DND-41 (cell line): ENCODE measurements at regions not wholly inside any gene's neighbourhood (a gene's known extent, or its start where the extent isn't known, plus 50 kb on each side); places are given as distances from the start of the nearest gene placed in this dataset.

Experiments used
- ATAC-seq: fragments of 200-7000 bp; cut with Tn5 transposase; 3 replicates; pipeline ENCODE4 v1.9.1; 2021; ENCODE audit warnings: low read depth; ENCODE audit not compliant: insufficient read depth
- DNase-seq: peaks from one replicate; pipeline ENCODE4 v3.0.0-alpha.2; 2020
- H2AFZ ChIP-seq: 2 replicates; pipeline ENCODE4 v1.6.0; 2012; ENCODE audit warnings: low read depth, low read length
- H3K27ac ChIP-seq: 2 replicates; pipeline ENCODE4 v1.5.1; 2012; ENCODE audit warnings: low read length, inconsistent platforms
- H3K27me3 ChIP-seq: fragments of 200-600 bp; sonication (generic); 2 replicates; pipeline ENCODE4 v1.6.0; 2012; ENCODE audit warnings: low read length, mild to moderate bottlenecking, inconsistent platforms; ENCODE audit not compliant: insufficient read depth, poor library complexity
- H3K36me3 ChIP-seq: 2 replicates; pipeline ENCODE4 v1.5.1; 2012; ENCODE audit warnings: low read length, inconsistent platforms; ENCODE audit not compliant: insufficient read depth
- H3K4me1 ChIP-seq: 2 replicates; pipeline ENCODE4 v1.5.1; 2012; ENCODE audit warnings: mild to moderate bottlenecking, low read length; ENCODE audit not compliant: insufficient read depth
- H3K4me2 ChIP-seq: 2 replicates; pipeline ENCODE4 v1.6.0; 2012; ENCODE audit warnings: mild to moderate bottlenecking, moderate library complexity, low read length, inconsistent platforms; ENCODE audit not compliant: insufficient read depth
- H3K4me3 ChIP-seq, 2 experiments: fragments of 200-600 bp in 1 of 2; shearing (Covaris generic) in 1 of 2; 2 replicates each; pipeline ENCODE4 v1.5.1; 2012 to 2016; ENCODE audit warnings: inconsistent platforms in 2 of 2, low read length in 2 of 2, mild to moderate bottlenecking in 2 of 2, low read depth in 1 of 2, moderate library complexity in 1 of 2
- H3K79me2 ChIP-seq: 2 replicates; pipeline ENCODE4 v1.6.0; 2012; ENCODE audit warnings: low read length, inconsistent platforms; ENCODE audit not compliant: insufficient read depth
- H3K9ac ChIP-seq: 2 replicates; pipeline ENCODE4 v1.6.0; 2012; ENCODE audit warnings: low read depth, mild to moderate bottlenecking, inconsistent platforms, low read length, moderate library complexity
- H3K9me3 ChIP-seq: 2 replicates; pipeline ENCODE4 v1.5.1; 2012; ENCODE audit warnings: low read length, moderate library complexity, mild to moderate bottlenecking, inconsistent platforms; ENCODE audit not compliant: insufficient read depth, severe bottlenecking
- H4K20me1 ChIP-seq: 2 replicates; pipeline ENCODE4 v1.6.0; 2012; ENCODE audit warnings: low read length; ENCODE audit not compliant: insufficient read depth
- EZH2 ChIP-seq: IDR thresholded peaks from 3 replicates; pipeline ENCODE4 v1.6.1; 2012; ENCODE audit warnings: borderline replicate concordance, low read depth, mild to moderate bottlenecking, moderate library complexity, low read length, inconsistent platforms; ENCODE audit not compliant: severe bottlenecking
- TF ChIP-seq, protein P1 (sequence below): IDR thresholded peaks from 2 replicates; pipeline ENCODE4 v1.5.1; 2012; ENCODE audit warnings: borderline replicate concordance, low read length, moderate library complexity, mild to moderate bottlenecking; ENCODE audit not compliant: poor library complexity, severe bottlenecking; ENCODE audit errors: extremely low read depth

DNA sequence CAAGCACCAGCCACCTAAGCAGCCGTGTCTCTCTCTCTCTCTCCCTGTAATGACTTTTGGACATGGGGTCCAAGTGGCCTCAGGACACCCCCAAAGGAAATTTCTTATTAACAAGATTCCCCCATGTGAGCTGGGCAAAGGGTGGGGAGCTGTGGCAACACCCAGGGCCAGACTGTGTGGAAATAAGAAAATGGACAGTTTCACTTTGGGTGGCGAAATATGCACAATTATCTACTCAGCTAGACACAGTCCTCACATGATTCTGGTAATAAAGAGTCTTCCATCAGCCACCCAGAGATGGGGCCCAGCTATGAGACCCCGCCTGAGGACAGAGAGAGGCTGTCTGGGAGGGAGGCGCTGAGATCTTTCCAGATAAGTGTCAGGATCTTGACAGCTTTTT, 96.8 kb upstream of the TPM1 start:
- Histone ChIP-seq H3K79me2 (no peaks in the 10 kb centered on the region), H4K20me1 (no peaks in the 10 kb centered on the region), H3K4me1 (no peaks in the 10 kb centered on the region), H3K27ac (no peak overlapping the region), H3K9ac (no peak overlapping the region), H3K27me3 (peaks cover 15% of the 10 kb centered on the region), H2AFZ (no peak overlapping the region), H3K36me3 (no peaks in the 10 kb centered on the region), H3K4me3 (no peak overlapping the region), H3K4me2 (no peak overlapping the region), H3K9me3 (no peaks in the 10 kb centered on the region)
- ATAC-seq, result no peak
- TF ChIP-seq, protein P1, sequence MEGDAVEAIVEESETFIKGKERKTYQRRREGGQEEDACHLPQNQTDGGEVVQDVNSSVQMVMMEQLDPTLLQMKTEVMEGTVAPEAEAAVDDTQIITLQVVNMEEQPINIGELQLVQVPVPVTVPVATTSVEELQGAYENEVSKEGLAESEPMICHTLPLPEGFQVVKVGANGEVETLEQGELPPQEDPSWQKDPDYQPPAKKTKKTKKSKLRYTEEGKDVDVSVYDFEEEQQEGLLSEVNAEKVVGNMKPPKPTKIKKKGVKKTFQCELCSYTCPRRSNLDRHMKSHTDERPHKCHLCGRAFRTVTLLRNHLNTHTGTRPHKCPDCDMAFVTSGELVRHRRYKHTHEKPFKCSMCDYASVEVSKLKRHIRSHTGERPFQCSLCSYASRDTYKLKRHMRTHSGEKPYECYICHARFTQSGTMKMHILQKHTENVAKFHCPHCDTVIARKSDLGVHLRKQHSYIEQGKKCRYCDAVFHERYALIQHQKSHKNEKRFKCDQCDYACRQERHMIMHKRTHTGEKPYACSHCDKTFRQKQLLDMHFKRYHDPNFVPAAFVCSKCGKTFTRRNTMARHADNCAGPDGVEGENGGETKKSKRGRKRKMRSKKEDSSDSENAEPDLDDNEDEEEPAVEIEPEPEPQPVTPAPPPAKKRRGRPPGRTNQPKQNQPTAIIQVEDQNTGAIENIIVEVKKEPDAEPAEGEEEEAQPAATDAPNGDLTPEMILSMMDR, result no peak
- DNase-seq, result no peak

DNA sequence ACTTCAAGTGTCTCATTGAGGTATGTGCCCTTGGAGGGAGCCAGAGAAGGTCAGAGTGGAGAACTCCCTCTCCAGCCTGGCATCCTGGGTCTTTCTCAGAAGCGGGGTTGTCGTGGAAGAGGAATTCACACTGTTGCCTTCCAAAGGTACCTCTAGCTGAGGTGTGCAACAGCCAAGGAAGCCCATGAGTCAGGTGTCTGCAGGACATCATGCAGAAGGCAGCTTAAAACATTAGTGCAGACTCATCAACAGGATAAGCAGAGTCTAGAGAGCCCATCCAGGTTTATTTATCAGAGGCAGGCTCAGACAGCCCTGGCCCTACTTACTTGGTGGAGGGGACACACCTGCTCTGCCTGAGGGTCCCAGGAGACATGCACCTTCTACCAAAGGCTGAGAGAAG, 95.6 kb upstream of the TPM1 start:
- Histone ChIP-seq H3K4me2 (no peak overlapping the region), H2AFZ (no peak overlapping the region), H3K27ac (no peak overlapping the region), H3K4me1 (no peaks in the 10 kb centered on the region), H3K4me3 (no peak overlapping the region), H3K9ac (no peak overlapping the region), H4K20me1 (no peaks in the 10 kb centered on the region), H3K27me3 (peaks cover 11% of the 10 kb centered on the region), H3K79me2 (no peaks in the 10 kb centered on the region), H3K36me3 (no peaks in the 10 kb centered on the region), H3K9me3 (no peaks in the 10 kb centered on the region)
- DNase-seq (no peak), ATAC-seq (no peak)
- TF ChIP-seq EZH2, result no peak
- TF ChIP-seq, protein P1, result no peak

DNA sequence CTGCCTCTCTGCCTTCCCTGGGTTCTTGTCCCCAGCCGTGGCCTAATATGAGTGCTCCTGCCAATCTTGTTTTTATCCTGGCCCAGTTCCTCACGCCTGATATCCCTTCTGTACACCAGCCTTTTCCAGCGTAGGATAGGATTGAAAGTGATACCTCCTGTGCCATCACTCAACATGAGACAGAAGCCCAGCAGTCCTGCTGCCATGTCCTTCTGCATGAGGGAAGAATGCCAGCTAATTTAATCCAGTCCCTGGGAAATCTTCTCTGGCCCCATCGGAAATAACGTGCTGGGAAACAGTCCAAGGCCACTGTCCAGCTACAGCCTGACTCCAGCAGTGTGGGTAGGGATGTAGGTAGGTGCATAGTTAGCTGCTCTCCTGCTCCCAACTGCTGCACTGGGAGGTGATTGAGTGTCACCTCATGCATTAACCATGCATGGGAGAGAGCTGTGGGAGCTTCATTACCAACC, 92.0 kb upstream of the TPM1 start:
- no peak for DNase-seq
- Histone ChIP-seq H3K4me2 (no peak overlapping the region), H3K9ac (no peak overlapping the region), H3K4me3 (no peak overlapping the region), H3K27me3 (peaks cover 8% of the 10 kb centered on the region), H3K4me1 (no peaks in the 10 kb centered on the region), H2AFZ (no peak overlapping the region), H3K9me3 (no peaks in the 10 kb centered on the region), H3K79me2 (no peaks in the 10 kb centered on the region), H3K27ac (no peak overlapping the region), H3K36me3 (no peaks in the 10 kb centered on the region), H4K20me1 (no peaks in the 10 kb centered on the region)
- ATAC-seq, result no peak
- TF ChIP-seq EZH2, result no peak
- TF ChIP-seq, protein P1, result no peak

DNA sequence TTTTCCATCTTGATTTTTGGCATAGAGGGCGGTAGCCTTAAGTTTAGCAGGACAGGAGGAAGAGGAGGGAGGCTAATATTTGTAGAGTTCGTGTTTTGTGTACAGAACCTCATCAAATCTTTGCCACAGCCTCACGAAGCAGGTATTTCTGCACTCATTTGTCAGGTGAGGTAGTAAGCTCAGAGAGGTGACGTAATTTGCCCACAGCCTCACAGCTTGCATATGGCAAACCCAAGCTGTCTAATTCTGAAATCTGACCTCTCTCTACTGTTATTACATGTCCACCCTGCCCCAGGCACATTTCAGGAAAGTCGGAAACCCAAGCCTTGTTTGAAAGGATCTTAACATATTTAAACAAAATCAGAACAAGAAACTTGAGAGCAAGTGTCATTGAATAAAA, 91.1 kb upstream of the TPM1 start:
- no peak for ATAC-seq
- no peak overlapping the region for H3K4me3 ChIP-seq

More for the DNA sequence above, 91.1 kb upstream of the TPM1 start:
- no peaks in the 10 kb centered on the region for H4K20me1 ChIP-seq
- peaks cover 8% of the 10 kb centered on the region for H3K27me3 ChIP-seq
- H3K27ac ChIP-seq, result no peak overlapping the region
- no peak overlapping the region for H3K4me2 ChIP-seq
- no peaks in the 10 kb centered on the region for H3K4me1 ChIP-seq
- no peak overlapping the region for H2AFZ ChIP-seq
- H3K79me2 ChIP-seq, result no peaks in the 10 kb centered on the region
- no peak for DNase-seq
- no peak overlapping the region for H3K9ac ChIP-seq
- no peaks in the 10 kb centered on the region for H3K9me3 ChIP-seq
- H3K36me3 ChIP-seq, result no peaks in the 10 kb centered on the region
- TF ChIP-seq EZH2, result no peak
- TF ChIP-seq, protein P1, result no peak
